BJ (cell line): ENCODE measurements at regions not wholly inside any gene's neighbourhood (a gene's known extent, or its start where the extent isn't known, plus 50 kb on each side); places are given as distances from the start of the nearest gene placed in this dataset.

Source experiments
- CTCF ChIA-PET: fragments of 350-600 bp; formaldehyde crosslinking; extraction: SDS; loops from one replicate; lab custom pipeline; 2021; ENCODE audit warnings: antibody characterized with exemption, inconsistent platforms; lab: Yijun Ruan, JAX
- POLR2A ChIA-PET: fragments of 300-600 bp; sonication (Branson Sonifier 250); formaldehyde crosslinking; extraction: SDS; loops from one replicate; lab custom pipeline; 2021; ENCODE audit warnings: antibody characterized with exemption; lab: Charles Lee
- DNase-seq: peaks from one replicate; pipeline ENCODE4 v3.0.0-alpha.2; 2011; ENCODE audit warnings: low read depth
- H3K27me3 ChIP-seq: 2 replicates; pipeline ENCODE4 v1.6.0; 2011; ENCODE audit warnings: low read length; ENCODE audit not compliant: control insufficient read depth, insufficient read depth
- H3K36me3 ChIP-seq: 2 replicates; pipeline ENCODE4 v1.5.1; 2011; ENCODE audit warnings: low read length; ENCODE audit not compliant: control insufficient read depth, insufficient read depth
- H3K4me3 ChIP-seq: 2 replicates; pipeline ENCODE4 v1.5.1; 2011; ENCODE audit warnings: low read depth, mild to moderate bottlenecking, control low read depth, low read length
- TF ChIP-seq, protein P1 (sequence below): IDR thresholded peaks from 2 replicates; pipeline ENCODE4 v1.5.1; 2011; ENCODE audit warnings: low read depth, mild to moderate bottlenecking, control low read depth, inconsistent platforms, low read length, moderate library complexity; ENCODE audit not compliant: insufficient read depth

GRCh38 chr4:108399610-108400265, 220.6 kb upstream of the RPL34 start:
- ChIA-PET CTCF (no interaction called here), POLR2A (no interaction called here)
- H3K36me3 ChIP-seq, result no peaks in the 10 kb centered on the region
- peaks cover 1% of the 10 kb centered on the region for H3K27me3 ChIP-seq
- TF ChIP-seq, protein P1, sequence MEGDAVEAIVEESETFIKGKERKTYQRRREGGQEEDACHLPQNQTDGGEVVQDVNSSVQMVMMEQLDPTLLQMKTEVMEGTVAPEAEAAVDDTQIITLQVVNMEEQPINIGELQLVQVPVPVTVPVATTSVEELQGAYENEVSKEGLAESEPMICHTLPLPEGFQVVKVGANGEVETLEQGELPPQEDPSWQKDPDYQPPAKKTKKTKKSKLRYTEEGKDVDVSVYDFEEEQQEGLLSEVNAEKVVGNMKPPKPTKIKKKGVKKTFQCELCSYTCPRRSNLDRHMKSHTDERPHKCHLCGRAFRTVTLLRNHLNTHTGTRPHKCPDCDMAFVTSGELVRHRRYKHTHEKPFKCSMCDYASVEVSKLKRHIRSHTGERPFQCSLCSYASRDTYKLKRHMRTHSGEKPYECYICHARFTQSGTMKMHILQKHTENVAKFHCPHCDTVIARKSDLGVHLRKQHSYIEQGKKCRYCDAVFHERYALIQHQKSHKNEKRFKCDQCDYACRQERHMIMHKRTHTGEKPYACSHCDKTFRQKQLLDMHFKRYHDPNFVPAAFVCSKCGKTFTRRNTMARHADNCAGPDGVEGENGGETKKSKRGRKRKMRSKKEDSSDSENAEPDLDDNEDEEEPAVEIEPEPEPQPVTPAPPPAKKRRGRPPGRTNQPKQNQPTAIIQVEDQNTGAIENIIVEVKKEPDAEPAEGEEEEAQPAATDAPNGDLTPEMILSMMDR, result no peak
- no peak overlapping the region for H3K4me3 ChIP-seq
- DNase-seq, result no peak

DNA sequence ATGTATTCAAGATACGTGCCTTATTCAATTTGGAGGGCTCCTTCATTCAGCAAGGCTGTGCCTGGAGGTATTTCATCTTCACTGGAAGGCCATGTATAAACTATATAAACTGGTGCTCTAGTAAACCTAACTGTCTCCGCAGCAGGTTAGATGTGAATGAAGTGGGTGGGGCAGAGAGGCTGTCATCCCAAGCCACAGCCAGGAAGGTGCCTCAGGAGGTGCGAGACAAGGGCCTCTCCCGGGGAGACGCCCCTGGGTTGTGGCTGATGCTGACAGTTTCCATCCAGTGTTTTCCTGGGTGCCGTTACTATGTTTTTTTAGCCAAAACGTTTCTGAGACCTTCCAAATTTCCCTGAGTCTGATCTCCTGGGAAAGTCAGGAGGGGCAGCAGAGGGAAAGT, 221.5 kb upstream of the RPL34 start:
- ChIA-PET CTCF (no interaction called here), POLR2A (no interaction called here)
- peaks cover 3% of the 10 kb centered on the region for H3K27me3 ChIP-seq
- no peak overlapping the region for H3K4me3 ChIP-seq
- H3K36me3 ChIP-seq, result no peaks in the 10 kb centered on the region
- DNase-seq, result no peak
- TF ChIP-seq, protein P1, result no peak

DNA sequence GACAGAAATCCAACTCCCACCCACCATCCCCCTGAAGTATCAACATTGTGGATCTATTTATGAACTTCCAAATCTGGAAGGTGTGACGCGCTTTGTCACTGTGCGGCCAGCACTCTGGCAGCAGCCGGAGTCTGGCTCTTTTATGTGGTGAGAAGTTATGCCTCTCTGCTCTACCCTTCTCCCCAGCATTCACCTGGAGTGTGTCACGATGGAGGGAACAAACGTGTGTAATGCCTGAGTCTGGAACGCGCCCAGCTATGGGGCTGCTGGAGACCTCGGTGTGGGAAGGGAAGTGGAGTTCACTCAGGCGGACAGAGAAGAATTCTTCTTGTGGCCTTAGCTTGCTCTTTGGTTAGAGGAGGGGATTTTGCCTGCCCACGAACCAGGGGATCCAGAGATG, 222.1 kb upstream of the RPL34 start:
- Histone ChIP-seq H3K4me3 (no peak overlapping the region), H3K36me3 (no peaks in the 10 kb centered on the region), H3K27me3 (peaks cover 3% of the 10 kb centered on the region)
- POLR2A ChIA-PET, result no interaction called here
- no peak for DNase-seq
- CTCF ChIA-PET, result no interaction called here
- TF ChIP-seq, protein P1, result no peak

- TF ChIP-seq, protein P1, result no peak
- CTCF ChIA-PET, result no interaction called here
- H3K4me3 ChIP-seq, result no peak overlapping the region
- no peaks in the 10 kb centered on the region for H3K36me3 ChIP-seq
- H3K27me3 ChIP-seq, result peaks cover 3% of the 10 kb centered on the region
- POLR2A ChIA-PET, result no interaction called here
- DNase-seq, result no peak
Observed at GRCh38 chr4:108397850-108398249, 222.5 kb upstream of the RPL34 start.

GRCh38 chr4:108396900-108397497, 223.4 kb upstream of the RPL34 start:
- CTCF ChIA-PET, result no interaction called here
- POLR2A ChIA-PET, result no interaction called here
- H3K36me3 ChIP-seq, result no peaks in the 10 kb centered on the region
- TF ChIP-seq, protein P1, result no peak
- no peak overlapping the region for H3K4me3 ChIP-seq
- no peak for DNase-seq
- H3K27me3 ChIP-seq, result peaks cover 3% of the 10 kb centered on the region
